MM.1S (cell line): ENCODE measurements at regions not wholly inside any gene's neighbourhood (a gene's known extent, or its start where the extent isn't known, plus 50 kb on each side); places are given as distances from the start of the nearest gene placed in this dataset.

Experiments used
- DNase-seq: peaks from one replicate; pipeline ENCODE4 v3.0.0-alpha.2; 2015
- H2AFZ ChIP-seq: fragments of 300-600 bp; sonication (generic); 2 replicates; pipeline ENCODE4 v1.6.0; 2016; ENCODE audit warnings: antibody characterized with exemption, low read length
- H3F3A ChIP-seq: fragments of 300-600 bp; sonication (generic); 2 replicates; pipeline ENCODE4 v1.6.1; 2016; ENCODE audit warnings: mild to moderate bottlenecking, antibody characterized with exemption, low read length, moderate library complexity, mixed read lengths; ENCODE audit not compliant: insufficient read depth
- H3K27ac ChIP-seq: fragments of 300-600 bp; sonication (generic); 2 replicates; pipeline ENCODE4 v1.5.1; 2016; ENCODE audit warnings: mild to moderate bottlenecking, low read length
- H3K27me3 ChIP-seq: fragments of 300-600 bp; sonication (generic); replicated peaks from 2 replicates; pipeline ENCODE4 v1.6.0; 2016; ENCODE audit warnings: low read length; ENCODE audit not compliant: insufficient read depth
- H3K36me3 ChIP-seq: fragments of 300-600 bp; sonication (generic); replicated peaks from 2 replicates; pipeline ENCODE4 v1.6.1; 2016; ENCODE audit warnings: mild to moderate bottlenecking, low read length, mixed read lengths; ENCODE audit not compliant: insufficient read depth
- H3K4me1 ChIP-seq: fragments of 300-600 bp; sonication (generic); 2 replicates; pipeline ENCODE4 v1.6.1; 2016; ENCODE audit warnings: low read length, mixed read lengths
- H3K4me2 ChIP-seq: fragments of 300-600 bp; sonication (generic); 2 replicates; pipeline ENCODE4 v1.6.0; 2016; ENCODE audit warnings: low read depth, low read length
- H3K4me3 ChIP-seq: fragments of 300-600 bp; sonication (generic); 2 replicates; pipeline ENCODE4 v1.5.1; 2016; ENCODE audit warnings: low read length, mixed read lengths
- H3K79me2 ChIP-seq: fragments of 300-600 bp; sonication (generic); 2 replicates; pipeline ENCODE4 v1.6.1; 2016; ENCODE audit warnings: mixed run types, low read length, mixed read lengths
- H3K9ac ChIP-seq: fragments of 300-600 bp; sonication (generic); 2 replicates; pipeline ENCODE4 v1.6.1; 2016; ENCODE audit warnings: low read length, mixed read lengths
- H3K9me2 ChIP-seq: fragments of 300-600 bp; sonication (generic); replicated peaks from 2 replicates; pipeline ENCODE4 v1.6.1; 2016; ENCODE audit warnings: mild to moderate bottlenecking, low read length, mixed read lengths; ENCODE audit not compliant: insufficient read depth
- H3K9me3 ChIP-seq: fragments of 300-600 bp; sonication (generic); replicated peaks from 2 replicates; pipeline ENCODE4 v1.6.1; 2016; ENCODE audit warnings: mild to moderate bottlenecking, low read length, mixed read lengths; ENCODE audit not compliant: insufficient read depth
- H4K20me1 ChIP-seq: fragments of 300-600 bp; sonication (generic); 2 replicates; pipeline ENCODE4 v1.6.1; 2016; ENCODE audit warnings: mild to moderate bottlenecking, low read length, moderate library complexity, mixed read lengths; ENCODE audit not compliant: insufficient read depth
- CTCF ChIP-seq: fragments of 300-600 bp; sonication (generic); IDR thresholded peaks from 2 replicates; pipeline ENCODE4 v1.5.1; 2016; ENCODE audit warnings: antibody characterized with exemption, low read length, mixed read lengths
- EZH2 ChIP-seq: fragments of 300-600 bp; sonication (generic); optimal IDR thresholded peaks from 2 replicates; pipeline ENCODE3; 2017; ENCODE audit warnings: low read depth, mild to moderate bottlenecking, antibody characterized with exemption, low read length, mixed read lengths
- EZH2phosphoT487 ChIP-seq: fragments of 300-600 bp; sonication (generic); IDR thresholded peaks from 2 replicates; pipeline ENCODE4 v1.6.1; 2018; ENCODE audit warnings: antibody characterized with exemption, low read length

DNA sequence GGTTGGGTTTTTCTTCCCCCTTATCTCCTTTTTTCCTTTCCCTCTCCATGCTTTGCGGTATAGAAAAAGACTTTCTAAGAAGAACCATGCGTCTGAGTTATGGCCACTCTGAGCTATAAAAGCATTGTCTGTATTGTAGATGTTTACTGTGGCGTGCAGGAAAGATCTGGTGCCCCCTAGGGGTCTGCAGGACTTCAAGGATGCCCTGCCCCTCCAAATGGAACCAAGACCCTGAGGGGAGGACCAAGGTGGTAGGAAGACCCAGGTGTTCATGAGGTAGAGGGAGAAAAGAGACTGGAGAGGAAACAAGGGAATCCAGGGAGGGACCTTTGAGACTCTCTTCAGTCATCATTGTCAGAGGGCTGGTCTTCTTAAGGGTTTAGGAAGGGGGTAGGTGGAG is 68.8 kb downstream of the CYP26A1 start:
- TF ChIP-seq EZH2 (no peak), CTCF (no peak), EZH2phosphoT487 (no peak)
- Histone ChIP-seq H3F3A (no peaks in the 10 kb centered on the region), H3K36me3 (no peaks in the 10 kb centered on the region), H3K79me2 (no peaks in the 10 kb centered on the region), H3K9ac (no peak overlapping the region), H3K4me3 (no peak overlapping the region), H3K4me2 (no peak overlapping the region), H3K27me3 (no peaks in the 10 kb centered on the region), H3K9me2 (no peaks in the 10 kb centered on the region), H2AFZ (no peak overlapping the region), H3K9me3 (no peaks in the 10 kb centered on the region), H3K27ac (no peak overlapping the region), H4K20me1 (no peaks in the 10 kb centered on the region), H3K4me1 (no peaks in the 10 kb centered on the region)
- DNase-seq, result no peak

DNA sequence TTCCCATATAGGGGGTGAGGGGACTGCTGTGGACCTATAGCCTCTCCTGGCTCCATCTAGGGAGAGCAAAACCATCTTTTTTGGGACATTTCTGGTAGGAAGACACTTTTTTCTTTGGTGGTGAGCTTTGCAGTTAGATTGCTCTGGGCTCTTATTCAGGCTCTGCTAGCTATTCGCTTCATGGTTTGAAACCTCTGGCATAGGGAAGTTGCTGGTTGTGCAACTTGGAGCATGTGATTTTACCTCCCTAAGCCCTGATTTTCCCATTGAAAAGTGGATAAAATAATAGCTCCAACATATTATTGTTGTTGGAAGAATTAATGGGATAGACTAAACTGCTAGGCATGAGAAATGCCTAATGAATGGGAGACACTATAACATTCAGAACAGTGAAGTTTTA is 69.6 kb downstream of the CYP26A1 start:
- Histone ChIP-seq H3K27ac (no peak overlapping the region), H3K9ac (no peak overlapping the region), H3K79me2 (no peaks in the 10 kb centered on the region), H2AFZ (no peak overlapping the region), H3K27me3 (no peaks in the 10 kb centered on the region), H3K4me1 (no peaks in the 10 kb centered on the region), H3F3A (no peaks in the 10 kb centered on the region), H3K4me2 (no peak overlapping the region), H3K36me3 (no peaks in the 10 kb centered on the region), H4K20me1 (no peaks in the 10 kb centered on the region), H3K9me3 (no peaks in the 10 kb centered on the region), H3K9me2 (no peaks in the 10 kb centered on the region), H3K4me3 (no peak overlapping the region)
- DNase-seq, result no peak
- TF ChIP-seq CTCF, result no peak
- no peak for TF ChIP-seq EZH2
- TF ChIP-seq EZH2phosphoT487, result no peak

GRCh38 chr10:93146336-93146735 is 72.6 kb downstream of the CYP26A1 start:
- H3K4me2 ChIP-seq, result no peak overlapping the region

More at GRCh38 chr10:93146336-93146735, 72.6 kb downstream of the CYP26A1 start:
- H2AFZ ChIP-seq, result no peak overlapping the region
- H3F3A ChIP-seq, result no peaks in the 10 kb centered on the region
- no peak overlapping the region for H3K9ac ChIP-seq
- DNase-seq, result no peak
- no peaks in the 10 kb centered on the region for H3K79me2 ChIP-seq
- no peak for TF ChIP-seq EZH2phosphoT487
- TF ChIP-seq CTCF, result no peak
- no peak for TF ChIP-seq EZH2
- no peaks in the 10 kb centered on the region for H4K20me1 ChIP-seq
- no peaks in the 10 kb centered on the region for H3K27me3 ChIP-seq
- no peak overlapping the region for H3K4me3 ChIP-seq
- H3K4me1 ChIP-seq, result no peaks in the 10 kb centered on the region
- no peaks in the 10 kb centered on the region for H3K9me3 ChIP-seq
- no peak overlapping the region for H3K27ac ChIP-seq
- no peaks in the 10 kb centered on the region for H3K9me2 ChIP-seq
- no peaks in the 10 kb centered on the region for H3K36me3 ChIP-seq
